CD8-positive, alpha-beta memory T cell (primary cell): ENCODE measurements at regions not wholly inside any gene's neighbourhood (a gene's known extent, or its start where the extent isn't known, plus 50 kb on each side); places are given as distances from the start of the nearest gene placed in this dataset.

Experiments used
- CTCF ChIA-PET: fragments of 350-600 bp; sonication (Branson Sonifier 250); formaldehyde crosslinking; loops from one replicate; lab custom pipeline; 2021; ENCODE audit warnings: antibody characterized with exemption; lab: Charles Lee
- POLR2A ChIA-PET: fragments of 350-600 bp; sonication (Branson Sonifier 250); formaldehyde crosslinking; loops from one replicate; lab custom pipeline; 2021; ENCODE audit warnings: antibody characterized with exemption; lab: Charles Lee
- DNase-seq, 5 donors: peaks; one replicate each; pipeline versions ENCODE4 v3.0.0 to v3.0.0-alpha.2; 2020 to 2022; ENCODE audit warnings: mixed read lengths in 1 of 5
- H3K27ac ChIP-seq: one replicate; pipeline ENCODE4 v1.7.0; 2013; ENCODE audit warnings: low read depth, mild to moderate bottlenecking, low read length, moderate library complexity
- H3K27me3 ChIP-seq: 2 replicates; pipeline ENCODE4 v1.7.0; 2013; ENCODE audit warnings: low read length, mild to moderate bottlenecking; ENCODE audit not compliant: insufficient read depth, poor library complexity, severe bottlenecking
- H3K36me3 ChIP-seq: 2 replicates; pipeline ENCODE4 v1.7.0; 2013; ENCODE audit warnings: mild to moderate bottlenecking, low read length, moderate library complexity; ENCODE audit not compliant: insufficient read depth
- H3K4me1 ChIP-seq: 2 replicates; pipeline ENCODE4 v1.7.0; 2013; ENCODE audit warnings: mild to moderate bottlenecking, low read length, moderate library complexity; ENCODE audit not compliant: insufficient read depth
- H3K4me3 ChIP-seq: 2 replicates; pipeline ENCODE4 v1.7.0; 2013; ENCODE audit warnings: mild to moderate bottlenecking, low read length
- H3K9me3 ChIP-seq: 2 replicates; pipeline ENCODE4 v1.7.0; 2013; ENCODE audit warnings: mild to moderate bottlenecking, low read length
- H3K27ac Mint-ChIP-seq, 8 donors: one replicate each; pipeline ENCODE4 v1.8.0; 2020 to 2021; ENCODE audit warnings: mixed read lengths in 8 of 8, mild to moderate bottlenecking in 6 of 8, inconsistent platforms in 3 of 8, moderate library complexity in 3 of 8
- H3K27me3 Mint-ChIP-seq, 2 donors: one replicate each; pipeline ENCODE4 v1.8.0; 2020 to 2021; ENCODE audit warnings: mixed read lengths in 2 of 2, mild to moderate bottlenecking in 1 of 2, moderate library complexity in 1 of 2
- H3K36me3 Mint-ChIP-seq, 3 donors: one replicate each; pipeline ENCODE4 v1.8.0; 2020 to 2021; ENCODE audit warnings: mixed read lengths in 3 of 3, inconsistent platforms in 1 of 3, mild to moderate bottlenecking in 1 of 3
- H3K4me1 Mint-ChIP-seq, 3 donors: one replicate each; pipeline ENCODE4 v1.8.0; 2020 to 2021; ENCODE audit warnings: mixed read lengths in 3 of 3, inconsistent platforms in 1 of 3, mild to moderate bottlenecking in 1 of 3
- H3K4me3 Mint-ChIP-seq, 7 donors: one replicate each; pipeline ENCODE4 v1.8.0; 2020 to 2021; ENCODE audit warnings: mixed read lengths in 7 of 7, mild to moderate bottlenecking in 6 of 7, moderate library complexity in 4 of 7, inconsistent platforms in 2 of 7
- H3K9me3 Mint-ChIP-seq, 5 donors: one replicate each; pipeline ENCODE4 v1.8.0; 2020 to 2022; ENCODE audit warnings: mixed read lengths in 5 of 5, mild to moderate bottlenecking in 3 of 5, moderate library complexity in 2 of 5, inconsistent platforms in 1 of 5

DNA sequence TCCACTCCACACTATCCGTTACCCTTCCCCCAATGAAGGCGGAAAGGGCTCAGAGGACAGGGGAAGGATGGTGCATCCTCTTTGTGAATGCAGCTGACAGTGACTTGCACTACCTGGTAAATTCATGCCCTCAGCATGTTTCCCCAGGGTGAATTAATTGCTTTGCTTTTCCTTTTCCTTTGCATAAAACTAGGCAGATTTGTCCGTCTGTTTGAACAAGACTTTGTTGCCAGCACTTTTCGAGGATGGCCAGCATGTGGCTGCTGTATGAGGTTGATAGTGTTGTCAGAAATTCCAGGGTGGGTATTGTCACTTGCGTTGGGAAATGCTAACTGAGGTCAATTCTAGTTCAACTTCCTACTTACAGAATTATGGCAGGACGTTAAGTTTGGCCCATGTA, 79.0 kb upstream of the RARB start:
- Histone ChIP-seq H3K9me3 (no peaks in the 10 kb centered on the region), H3K4me3 (no peak overlapping the region), H3K36me3 (no peaks in the 10 kb centered on the region), H3K27me3 (no peaks in the 10 kb centered on the region), H3K27ac (no peak overlapping the region), H3K4me1 (no peaks in the 10 kb centered on the region)
- ChIA-PET POLR2A (no interaction called here), CTCF (no interaction called here)
- Mint-ChIP-seq H3K4me3 (no peak overlapping the region), H3K9me3 (peaks cover 0 to 6% (median 2%) of the 10 kb centered on the region in 5 donors), H3K27me3 (peaks cover 0 to 2% of the 10 kb centered on the region in 2 donors), H3K4me1 (no peaks in the 10 kb centered on the region), H3K36me3 (no peaks in the 10 kb centered on the region), H3K27ac (no peak overlapping the region)
- DNase-seq, result no peak

DNA sequence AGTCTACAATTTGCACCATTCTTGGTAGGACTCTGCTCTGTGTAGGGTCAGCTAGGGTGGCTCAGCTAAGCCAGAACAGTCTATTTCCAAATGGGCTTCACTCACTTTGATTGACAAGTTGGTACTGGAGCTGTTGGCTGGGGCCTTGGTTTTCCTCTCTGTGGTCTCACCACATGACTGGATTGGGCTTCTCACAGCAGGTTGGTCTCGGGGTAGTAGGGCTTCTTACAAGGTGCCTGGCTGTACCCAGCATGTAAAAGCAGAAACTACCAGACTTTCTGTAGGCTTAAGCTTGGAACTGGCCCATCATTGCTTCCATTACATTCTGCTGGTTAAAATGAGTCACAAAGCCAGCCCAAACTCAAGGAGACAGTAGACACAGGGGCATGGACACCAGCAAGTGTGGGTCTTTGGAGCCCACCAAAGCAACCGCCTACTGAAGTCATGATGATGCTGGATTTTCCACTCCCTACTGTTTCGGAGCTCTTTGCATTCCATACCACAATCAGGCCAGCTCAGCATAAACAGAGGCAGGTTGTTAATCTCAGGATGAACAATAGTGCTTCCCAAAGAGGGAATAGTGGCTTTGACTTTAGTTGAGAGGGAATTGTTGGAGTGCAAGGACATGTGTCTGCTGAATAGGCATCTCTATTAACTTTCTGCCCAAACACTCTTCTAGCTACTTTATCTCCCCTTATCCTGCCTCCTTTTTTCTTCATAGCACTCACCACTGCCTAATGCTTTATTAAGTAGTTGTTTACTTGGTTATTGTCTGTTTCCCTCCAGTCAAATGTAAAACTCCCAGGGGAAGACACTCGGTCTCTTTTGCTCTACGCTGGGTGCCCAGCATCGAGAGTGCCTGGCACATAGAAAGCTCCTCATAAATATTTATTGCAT, 78.0 kb upstream of the RARB start:
- Mint-ChIP-seq H3K27me3 (peaks cover 0 to 2% of the 10 kb centered on the region in 2 donors), H3K27ac (no peak overlapping the region), H3K4me3 (no peak overlapping the region), H3K36me3 (no peaks in the 10 kb centered on the region), H3K4me1 (no peaks in the 10 kb centered on the region), H3K9me3 (peaks cover 0 to 6% (median 2%) of the 10 kb centered on the region in 5 donors)
- POLR2A ChIA-PET, result no interaction called here
- H3K36me3 ChIP-seq, result no peaks in the 10 kb centered on the region
- no peaks in the 10 kb centered on the region for H3K9me3 ChIP-seq
- no peaks in the 10 kb centered on the region for H3K4me1 ChIP-seq
- CTCF ChIA-PET, result interaction anchor here (0.5 kb wide), 1 partner anchor 17 kb away, joined by 4 read pairs; no protein-coding TSS in a partner anchor
- no peak overlapping the region for H3K4me3 ChIP-seq
- no peak for DNase-seq
- no peaks in the 10 kb centered on the region for H3K27me3 ChIP-seq
- no peak overlapping the region for H3K27ac ChIP-seq

DNA sequence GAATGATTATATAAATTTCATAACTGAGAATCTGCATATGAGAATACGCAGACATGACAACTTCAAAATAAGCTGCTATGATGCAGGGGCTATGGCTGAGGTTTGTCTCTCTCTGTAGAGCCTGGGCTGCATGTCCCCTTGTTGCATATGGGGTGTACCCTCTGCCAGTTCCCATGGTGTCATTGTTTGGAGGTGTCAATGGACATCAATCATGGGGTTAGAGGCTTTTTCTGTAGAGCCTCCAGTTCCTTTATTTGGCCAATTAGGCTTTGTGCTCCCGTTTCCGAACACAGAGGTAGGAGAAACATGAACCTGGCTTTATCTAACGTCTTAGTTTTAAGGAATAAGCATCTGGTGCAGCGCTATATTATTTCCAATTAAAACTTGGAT, 77.3 kb upstream of the RARB start:
- no peaks in the 10 kb centered on the region for H3K4me1 ChIP-seq
- Mint-ChIP-seq H3K27ac (no peak overlapping the region), H3K4me3 (no peak overlapping the region), H3K27me3 (peaks cover 0 to 2% of the 10 kb centered on the region in 2 donors), H3K4me1 (no peaks in the 10 kb centered on the region), H3K9me3 (peaks cover 0 to 6% (median 2%) of the 10 kb centered on the region in 5 donors), H3K36me3 (no peaks in the 10 kb centered on the region)
- H3K36me3 ChIP-seq, result no peaks in the 10 kb centered on the region
- POLR2A ChIA-PET, result no interaction called here
- no peak overlapping the region for H3K27ac ChIP-seq
- CTCF ChIA-PET, result no interaction called here
- no peak overlapping the region for H3K4me3 ChIP-seq
- no peaks in the 10 kb centered on the region for H3K9me3 ChIP-seq
- H3K27me3 ChIP-seq, result no peaks in the 10 kb centered on the region
- DNase-seq, result no peak

- H3K27ac Mint-ChIP-seq, result no peak overlapping the region
- no peak overlapping the region for H3K4me3 ChIP-seq
- no peaks in the 10 kb centered on the region for H3K9me3 ChIP-seq
- H3K36me3 Mint-ChIP-seq, result no peaks in the 10 kb centered on the region
- H3K4me1 ChIP-seq, result no peaks in the 10 kb centered on the region
- H3K9me3 Mint-ChIP-seq, result peaks cover 0 to 9% (median 4%) of the 10 kb centered on the region in 5 donors
- ChIA-PET CTCF (no interaction called here), POLR2A (no interaction called here)
- H3K4me3 Mint-ChIP-seq, result no peak overlapping the region
- DNase-seq, result no peak
- H3K27me3 ChIP-seq, result no peaks in the 10 kb centered on the region
- no peaks in the 10 kb centered on the region for H3K4me1 Mint-ChIP-seq
- H3K27me3 Mint-ChIP-seq, result peaks cover 0 to 2% of the 10 kb centered on the region in 2 donors
- no peaks in the 10 kb centered on the region for H3K36me3 ChIP-seq
- no peak overlapping the region for H3K27ac ChIP-seq
These were observed 74.0 kb upstream of the RARB start for GRCh38 chr3:25354071-25354470.

- CTCF ChIA-PET, result no interaction called here
- Histone ChIP-seq H3K36me3 (no peaks in the 10 kb centered on the region), H3K4me3 (no peak overlapping the region), H3K27ac (no peak overlapping the region), H3K4me1 (no peaks in the 10 kb centered on the region), H3K27me3 (no peaks in the 10 kb centered on the region), H3K9me3 (no peaks in the 10 kb centered on the region)
- POLR2A ChIA-PET, result no interaction called here
- Mint-ChIP-seq H3K27ac (no peak overlapping the region), H3K36me3 (no peaks in the 10 kb centered on the region), H3K4me1 (no peaks in the 10 kb centered on the region), H3K4me3 (no peak overlapping the region), H3K27me3 (peaks cover 0 to 2% of the 10 kb centered on the region in 2 donors), H3K9me3 (peaks cover 0 to 18% (median 4%) of the 10 kb centered on the region in 5 donors)
- no peak for DNase-seq
These were observed 72.8 kb upstream of the RARB start for GRCh38 chr3:25355034-25355885.

DNA sequence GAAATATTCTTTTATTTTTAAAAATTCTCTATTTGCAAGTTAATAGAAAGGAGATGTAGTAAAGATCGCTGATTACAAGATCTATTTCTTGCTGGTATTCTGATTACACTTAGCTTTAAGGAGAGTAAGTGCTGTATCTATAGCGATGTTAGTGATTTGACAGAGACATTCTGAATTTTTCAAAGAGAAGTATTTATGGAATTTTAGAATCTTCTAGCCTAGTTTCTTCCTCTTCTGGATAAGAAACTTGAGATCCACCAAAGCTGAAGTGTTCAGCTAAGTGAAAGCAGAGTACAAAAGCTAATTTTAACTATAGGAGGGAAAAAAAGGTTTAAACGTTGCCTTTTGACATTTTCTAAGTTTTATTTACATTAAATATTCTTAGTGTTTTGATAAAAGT, 72.1 kb upstream of the RARB start:
- H3K4me3 Mint-ChIP-seq, result no peak overlapping the region
- ChIA-PET POLR2A (no interaction called here), CTCF (no interaction called here)
- H3K27me3 Mint-ChIP-seq, result peaks cover 0 to 2% of the 10 kb centered on the region in 2 donors
- DNase-seq, result no peak
- Histone ChIP-seq H3K27me3 (no peaks in the 10 kb centered on the region), H3K4me3 (no peak overlapping the region), H3K27ac (no peak overlapping the region), H3K36me3 (no peaks in the 10 kb centered on the region), H3K4me1 (no peaks in the 10 kb centered on the region), H3K9me3 (no peaks in the 10 kb centered on the region)
- H3K4me1 Mint-ChIP-seq, result no peaks in the 10 kb centered on the region
- no peak overlapping the region for H3K27ac Mint-ChIP-seq
- H3K9me3 Mint-ChIP-seq, result peaks cover 0 to 18% (median 4%) of the 10 kb centered on the region in 5 donors
- no peaks in the 10 kb centered on the region for H3K36me3 Mint-ChIP-seq

DNA sequence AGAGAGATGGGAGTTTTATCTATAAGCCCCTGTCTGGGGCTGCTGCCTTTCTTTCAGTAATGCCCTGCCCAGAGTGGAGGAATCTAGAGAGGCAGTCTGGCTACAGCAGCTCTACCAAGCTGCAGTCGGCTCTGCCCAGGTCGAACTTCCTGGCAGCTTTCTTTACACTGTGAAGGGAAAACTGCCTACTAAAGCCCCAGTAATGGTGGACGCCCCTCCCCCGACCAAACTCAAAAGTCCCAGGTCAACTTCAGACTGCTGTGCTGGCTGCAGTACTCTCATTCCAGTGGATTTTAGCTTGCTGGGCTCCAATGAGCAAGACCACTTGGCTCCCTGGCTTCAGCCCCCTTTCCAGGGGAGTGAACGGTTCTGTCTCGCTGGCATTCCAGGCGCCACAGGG, 65.9 kb upstream of the RARB start:
- Histone ChIP-seq H3K4me3 (no peak overlapping the region), H3K36me3 (no peaks in the 10 kb centered on the region), H3K27me3 (no peaks in the 10 kb centered on the region), H3K4me1 (no peaks in the 10 kb centered on the region), H3K27ac (no peak overlapping the region), H3K9me3 (no peaks in the 10 kb centered on the region)
- H3K4me1 Mint-ChIP-seq, result no peaks in the 10 kb centered on the region
- no peak overlapping the region for H3K27ac Mint-ChIP-seq
- no peak overlapping the region for H3K4me3 Mint-ChIP-seq
- no peaks in the 10 kb centered on the region for H3K27me3 Mint-ChIP-seq
- ChIA-PET CTCF (no interaction called here), POLR2A (no interaction called here)
- no peak for DNase-seq
- H3K36me3 Mint-ChIP-seq, result no peaks in the 10 kb centered on the region
- peaks cover 2 to 11% (median 3%) of the 10 kb centered on the region in 5 donors for H3K9me3 Mint-ChIP-seq

DNA sequence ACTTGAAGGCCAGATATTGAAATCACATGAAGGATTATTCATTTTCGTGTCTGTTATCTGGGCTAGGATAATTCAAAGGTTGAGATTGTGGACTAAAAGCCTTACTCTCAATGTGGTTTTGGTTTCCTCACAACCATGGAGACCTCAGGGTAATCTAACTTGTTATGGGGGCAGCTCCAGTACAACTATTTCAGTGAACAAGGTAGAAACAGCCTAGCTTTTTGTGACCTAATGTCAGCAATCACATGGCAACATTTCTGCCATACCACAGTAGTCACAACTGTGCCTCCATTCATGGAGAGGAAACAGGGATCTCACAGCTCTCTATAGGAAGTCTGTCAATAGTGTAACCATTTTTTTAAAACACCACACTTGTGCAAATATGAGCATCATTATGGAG, 62.4 kb upstream of the RARB start:
- Histone ChIP-seq H3K36me3 (no peaks in the 10 kb centered on the region), H3K27ac (no peak overlapping the region), H3K9me3 (no peaks in the 10 kb centered on the region), H3K4me3 (no peak overlapping the region), H3K27me3 (no peaks in the 10 kb centered on the region), H3K4me1 (no peaks in the 10 kb centered on the region)
- no peak overlapping the region for H3K4me3 Mint-ChIP-seq
- H3K9me3 Mint-ChIP-seq, result peaks cover 0 to 7% (median 0%) of the 10 kb centered on the region in 5 donors
- ChIA-PET CTCF (no interaction called here), POLR2A (no interaction called here)
- no peaks in the 10 kb centered on the region for H3K36me3 Mint-ChIP-seq
- no peaks in the 10 kb centered on the region for H3K27me3 Mint-ChIP-seq
- DNase-seq, result no peak
- no peak overlapping the region for H3K27ac Mint-ChIP-seq
- H3K4me1 Mint-ChIP-seq, result no peaks in the 10 kb centered on the region
